DND-41 (cell line): ENCODE measurements at regions not wholly inside any gene's neighbourhood (a gene's known extent, or its start where the extent isn't known, plus 50 kb on each side); places are given as distances from the start of the nearest gene placed in this dataset.

Experiments used
- ATAC-seq: fragments of 200-7000 bp; cut with Tn5 transposase; 3 replicates; pipeline ENCODE4 v1.9.1; 2021; ENCODE audit warnings: low read depth; ENCODE audit not compliant: insufficient read depth
- DNase-seq: peaks from one replicate; pipeline ENCODE4 v3.0.0-alpha.2; 2020
- H2AFZ ChIP-seq: 2 replicates; pipeline ENCODE4 v1.6.0; 2012; ENCODE audit warnings: low read depth, low read length
- H3K27ac ChIP-seq: 2 replicates; pipeline ENCODE4 v1.5.1; 2012; ENCODE audit warnings: low read length, inconsistent platforms
- H3K27me3 ChIP-seq: fragments of 200-600 bp; sonication (generic); 2 replicates; pipeline ENCODE4 v1.6.0; 2012; ENCODE audit warnings: low read length, mild to moderate bottlenecking, inconsistent platforms; ENCODE audit not compliant: insufficient read depth, poor library complexity
- H3K36me3 ChIP-seq: 2 replicates; pipeline ENCODE4 v1.5.1; 2012; ENCODE audit warnings: low read length, inconsistent platforms; ENCODE audit not compliant: insufficient read depth
- H3K4me1 ChIP-seq: 2 replicates; pipeline ENCODE4 v1.5.1; 2012; ENCODE audit warnings: mild to moderate bottlenecking, low read length; ENCODE audit not compliant: insufficient read depth
- H3K4me2 ChIP-seq: 2 replicates; pipeline ENCODE4 v1.6.0; 2012; ENCODE audit warnings: mild to moderate bottlenecking, moderate library complexity, low read length, inconsistent platforms; ENCODE audit not compliant: insufficient read depth
- H3K4me3 ChIP-seq, 2 experiments: fragments of 200-600 bp in 1 of 2; shearing (Covaris generic) in 1 of 2; 2 replicates each; pipeline ENCODE4 v1.5.1; 2012 to 2016; ENCODE audit warnings: inconsistent platforms in 2 of 2, low read length in 2 of 2, mild to moderate bottlenecking in 2 of 2, low read depth in 1 of 2, moderate library complexity in 1 of 2
- H3K79me2 ChIP-seq: 2 replicates; pipeline ENCODE4 v1.6.0; 2012; ENCODE audit warnings: low read length, inconsistent platforms; ENCODE audit not compliant: insufficient read depth
- H3K9ac ChIP-seq: 2 replicates; pipeline ENCODE4 v1.6.0; 2012; ENCODE audit warnings: low read depth, mild to moderate bottlenecking, inconsistent platforms, low read length, moderate library complexity
- H3K9me3 ChIP-seq: 2 replicates; pipeline ENCODE4 v1.5.1; 2012; ENCODE audit warnings: low read length, moderate library complexity, mild to moderate bottlenecking, inconsistent platforms; ENCODE audit not compliant: insufficient read depth, severe bottlenecking
- H4K20me1 ChIP-seq: 2 replicates; pipeline ENCODE4 v1.6.0; 2012; ENCODE audit warnings: low read length; ENCODE audit not compliant: insufficient read depth
- CTCF ChIP-seq: IDR thresholded peaks from 2 replicates; pipeline ENCODE4 v1.5.1; 2012; ENCODE audit warnings: borderline replicate concordance, low read length, moderate library complexity, mild to moderate bottlenecking; ENCODE audit not compliant: poor library complexity, severe bottlenecking; ENCODE audit errors: extremely low read depth
- EZH2 ChIP-seq: IDR thresholded peaks from 3 replicates; pipeline ENCODE4 v1.6.1; 2012; ENCODE audit warnings: borderline replicate concordance, low read depth, mild to moderate bottlenecking, moderate library complexity, low read length, inconsistent platforms; ENCODE audit not compliant: severe bottlenecking

DNA sequence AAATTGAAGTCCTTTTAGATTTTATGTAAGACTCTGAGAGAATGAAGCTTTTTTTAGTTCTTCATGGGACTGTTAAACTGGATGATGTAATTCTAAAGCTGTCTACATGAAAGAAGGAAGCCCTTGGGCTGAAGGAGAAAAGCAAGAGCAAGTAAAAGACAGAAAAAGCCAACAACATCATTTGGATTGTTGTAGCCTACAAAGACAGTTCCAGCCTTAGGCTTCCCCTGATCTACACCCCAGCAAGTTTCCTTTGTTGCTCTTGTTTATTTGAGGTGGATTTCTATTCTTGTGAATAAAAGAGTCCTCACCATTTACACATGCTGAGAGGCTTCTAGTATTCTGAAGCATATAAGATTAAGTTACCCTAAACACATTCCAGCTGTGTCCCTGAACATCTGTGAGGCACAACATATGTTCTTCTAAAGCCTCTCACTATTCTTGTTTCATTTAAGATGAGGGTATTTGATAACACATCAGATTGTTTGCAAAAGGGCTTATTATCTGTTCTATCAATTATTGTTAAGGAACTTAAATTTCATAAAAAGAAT, 377.8 kb downstream of the LNPK start:
- DNase-seq: no peak
- H3K27ac ChIP-seq: no peak overlapping the region

GRCh38 chr2:175621821-175622220, 380.2 kb downstream of the LNPK start:
- no peak overlapping the region for H3K9ac ChIP-seq
- H3K36me3 ChIP-seq: no peaks in the 10 kb centered on the region
- no peaks in the 10 kb centered on the region for H4K20me1 ChIP-seq
- ATAC-seq: peak; percentile 59; the same call in 2 of the 3 replicates
- no peak overlapping the region for H3K4me3 ChIP-seq
- no peak overlapping the region for H3K27ac ChIP-seq
- H3K79me2 ChIP-seq: no peaks in the 10 kb centered on the region
- peaks cover 7% of the 10 kb centered on the region for H3K27me3 ChIP-seq
- TF ChIP-seq EZH2: no peak
- peak; percentile 42 for TF ChIP-seq CTCF
- H3K4me2 ChIP-seq: no peak overlapping the region
- no peaks in the 10 kb centered on the region for H3K9me3 ChIP-seq
- no peak overlapping the region for H2AFZ ChIP-seq
- DNase-seq: peak; percentile 8
- no peaks in the 10 kb centered on the region for H3K4me1 ChIP-seq

More for the DNA sequence above, 377.8 kb downstream of the LNPK start:
- Histone ChIP-seq H3K4me2 (no peak overlapping the region), H3K9me3 (no peaks in the 10 kb centered on the region), H3K36me3 (no peaks in the 10 kb centered on the region), H3K79me2 (no peaks in the 10 kb centered on the region), H3K4me3 (no peak overlapping the region), H4K20me1 (no peaks in the 10 kb centered on the region), H2AFZ (no peak overlapping the region), H3K27me3 (peaks cover 10% of the 10 kb centered on the region), H3K4me1 (no peaks in the 10 kb centered on the region), H3K9ac (no peak overlapping the region)
- TF ChIP-seq EZH2 (no peak), CTCF (no peak)
- no peak for ATAC-seq

GRCh38 chr2:175620106-175620505, 382.0 kb downstream of the LNPK start:
- ATAC-seq (no peak), DNase-seq (no peak)
- Histone ChIP-seq H3K27ac (no peak overlapping the region), H3K4me2 (no peak overlapping the region), H3K4me1 (no peaks in the 10 kb centered on the region), H4K20me1 (no peaks in the 10 kb centered on the region), H3K27me3 (no peaks in the 10 kb centered on the region), H3K79me2 (no peaks in the 10 kb centered on the region), H3K9me3 (no peaks in the 10 kb centered on the region), H2AFZ (no peak overlapping the region), H3K9ac (no peak overlapping the region), H3K4me3 (no peak overlapping the region), H3K36me3 (no peaks in the 10 kb centered on the region)
- TF ChIP-seq EZH2: no peak
- no peak for TF ChIP-seq CTCF
